RWPE1 (cell line): ENCODE measurements at regions not wholly inside any gene's neighbourhood (a gene's known extent, or its start where the extent isn't known, plus 50 kb on each side); places are given as distances from the start of the nearest gene placed in this dataset.

Experiments used
- CTCF ChIA-PET: fragments of 350-600 bp; sonication (Branson Sonifier 250); formaldehyde crosslinking; extraction: SDS; loops from one replicate; lab custom pipeline; 2021; lab: Yijun Ruan, JAX
- POLR2A ChIA-PET: fragments of 400-600 bp; formaldehyde crosslinking; extraction: SDS; loops from one replicate; lab custom pipeline; 2020; ENCODE audit warnings: antibody characterized with exemption; ENCODE audit not compliant: low non-redundant PET; lab: Yijun Ruan, JAX
- DNase-seq: peaks from one replicate; pipeline ENCODE4 v3.0.0; 2012; ENCODE audit warnings: low spot score
- H3K27ac ChIP-seq: fragments of 450-650 bp; 2 replicates; pipeline ENCODE4 v1.5.1; 2017
- CTCF ChIP-seq: fragments of 450-650 bp; conservative IDR thresholded peaks from 2 replicates; pipeline ENCODE4 v1.5.1; 2017; ENCODE audit warnings: low read depth, mild to moderate bottlenecking

- DNase-seq = peak; percentile 26
- TF ChIP-seq CTCF = no peak
- CTCF ChIA-PET = interaction anchor here (0.7 kb wide), 1 partner anchor 592 kb away, joined by 4 read pairs; no protein-coding TSS in a partner anchor
- POLR2A ChIA-PET = no interaction called here
- H3K27ac ChIP-seq = no peak overlapping the region
These were observed 198.3 kb downstream of the ERCC6L2 start for GRCh38 chr9:96073531-96074480.

GRCh38 chr9:96072930-96073329 is 197.4 kb downstream of the ERCC6L2 start:
- DNase-seq = no peak
- no peak overlapping the region for H3K27ac ChIP-seq
- CTCF ChIA-PET = no interaction called here
- POLR2A ChIA-PET = no interaction called here
- TF ChIP-seq CTCF = no peak

GRCh38 chr9:96071815-96072124 is 196.3 kb downstream of the ERCC6L2 start:
- no peak for DNase-seq
- POLR2A ChIA-PET = no interaction called here
- no peak; the same call in 1 of the 2 replicates for TF ChIP-seq CTCF
- no peak overlapping the region for H3K27ac ChIP-seq
- CTCF ChIA-PET = interaction anchor here (0.6 to 1.2 kb wide), 4 partner anchors 9 to 1517 kb away, joined by 3 to 7 read pairs (median 4); no protein-coding TSS in a partner anchor

- TF ChIP-seq CTCF = no peak; the same call in 1 of the 2 replicates
- CTCF ChIA-PET = interaction anchor here (0.6 to 1.2 kb wide), 6 partner anchors 9 to 1517 kb away, joined by 3 to 7 read pairs (median 3); no protein-coding TSS in a partner anchor
- POLR2A ChIA-PET = no interaction called here
- DNase-seq = peak; percentile 66
- H3K27ac ChIP-seq = no peak overlapping the region
These were observed 195.8 kb downstream of the ERCC6L2 start for GRCh38 chr9:96071076-96071814.

GRCh38 chr9:96069629-96070220 is 194.2 kb downstream of the ERCC6L2 start:
- ChIA-PET POLR2A (no interaction called here), CTCF (no interaction called here)
- DNase-seq = no peak
- no peak for TF ChIP-seq CTCF
- no peak overlapping the region for H3K27ac ChIP-seq

GRCh38 chr9:96068511-96068910 is 193.0 kb downstream of the ERCC6L2 start:
- H3K27ac ChIP-seq = no peak overlapping the region
- no peak for DNase-seq
- POLR2A ChIA-PET = no interaction called here
- no peak for TF ChIP-seq CTCF
- CTCF ChIA-PET = no interaction called here
